ENCODE measurements at regions not wholly inside any gene's neighbourhood (a gene's known extent, or its start where the extent isn't known, plus 50 kb on each side); places are given as distances from the start of the nearest gene placed in this dataset.

- no peak for TF ChIP-seq CTCF (IDR thresholded peaks at IDR 0.05)
Observed at GRCh38 chr15:94607176-94607654, 375.9 kb downstream of the MCTP2 start.

GRCh38 chr15:94610069-94610468 is 378.7 kb downstream of the MCTP2 start:
- no peak for TF ChIP-seq CTCF (IDR thresholded peaks at IDR 0.05)

GRCh38 chr15:94610485-94610884 is 379.1 kb downstream of the MCTP2 start:
- TF ChIP-seq CTCF (IDR thresholded peaks at IDR 0.05): no peak

- no peak for TF ChIP-seq CTCF (IDR thresholded peaks at IDR 0.05)
Observed at GRCh38 chr15:94611656-94612055, 380.3 kb downstream of the MCTP2 start.

GRCh38 chr15:94615688-94616087 is 384.3 kb downstream of the MCTP2 start:
- TF ChIP-seq CTCF (IDR thresholded peaks at IDR 0.05): no peak

GRCh38 chr15:94620632-94621031 is 389.3 kb downstream of the MCTP2 start:
- no peak for TF ChIP-seq CTCF (IDR thresholded peaks at IDR 0.05)

GRCh38 chr15:94621736-94622135 is 390.4 kb downstream of the MCTP2 start:
- TF ChIP-seq CTCF (IDR thresholded peaks at IDR 0.05): no peak

GRCh38 chr15:94626949-94627348 is 395.6 kb downstream of the MCTP2 start:
- TF ChIP-seq CTCF (IDR thresholded peaks at IDR 0.05): no peak
